SK-N-MC (cell line): ENCODE measurements at regions not wholly inside any gene's neighbourhood (a gene's known extent, or its start where the extent isn't known, plus 50 kb on each side); places are given as distances from the start of the nearest gene placed in this dataset.

Source experiments
- DNase-seq: peaks from one replicate; pipeline ENCODE4 v3.0.0-alpha.2; 2011; ENCODE audit warnings: low read depth, low spot score
- H3K27ac ChIP-seq: fragments of 200-600 bp; sonication (generic); 2 replicates; pipeline ENCODE4 v1.5.1; 2016; ENCODE audit warnings: mixed run types
- H3K36me3 ChIP-seq: fragments of 200-600 bp; sonication (generic); 2 replicates; pipeline ENCODE4 v1.6.1; 2017; ENCODE audit warnings: antibody characterized with exemption, low read length, mixed read lengths; ENCODE audit not compliant: insufficient read depth
- H3K4me3 ChIP-seq: fragments of 200-600 bp; sonication (generic); 2 replicates; pipeline ENCODE4 v1.5.1; 2016
- H3K9ac ChIP-seq: fragments of 200-600 bp; sonication (generic); 2 replicates; pipeline ENCODE4 v1.8.0; 2017; ENCODE audit warnings: mixed run types, mixed read lengths; ENCODE audit not compliant: insufficient read length
- H3K9me3 ChIP-seq: fragments of 200-600 bp; sonication (generic); 2 replicates; pipeline ENCODE4 v1.6.1; 2017; ENCODE audit warnings: low read depth, mild to moderate bottlenecking, antibody characterized with exemption, low read length, moderate library complexity, mixed read lengths
- EZH2 ChIP-seq: fragments of 200-600 bp; sonication (generic); IDR thresholded peaks from one replicate; pipeline ENCODE4 v1.6.1; 2017; ENCODE audit warnings: antibody characterized with exemption
- FOXP2 ChIP-seq: optimal IDR thresholded peaks from 2 replicates; pipeline ENCODE3; 2011; ENCODE audit warnings: mild to moderate bottlenecking, moderate library complexity; ENCODE audit not compliant: insufficient read depth; ENCODE audit errors: extremely low read length, control extremely low read depth
- POLR2AphosphoS5 ChIP-seq: IDR thresholded peaks from 2 replicates; pipeline ENCODE4 v1.6.1; 2012; ENCODE audit warnings: mild to moderate bottlenecking, low read depth, low read length, borderline replicate concordance

DNA sequence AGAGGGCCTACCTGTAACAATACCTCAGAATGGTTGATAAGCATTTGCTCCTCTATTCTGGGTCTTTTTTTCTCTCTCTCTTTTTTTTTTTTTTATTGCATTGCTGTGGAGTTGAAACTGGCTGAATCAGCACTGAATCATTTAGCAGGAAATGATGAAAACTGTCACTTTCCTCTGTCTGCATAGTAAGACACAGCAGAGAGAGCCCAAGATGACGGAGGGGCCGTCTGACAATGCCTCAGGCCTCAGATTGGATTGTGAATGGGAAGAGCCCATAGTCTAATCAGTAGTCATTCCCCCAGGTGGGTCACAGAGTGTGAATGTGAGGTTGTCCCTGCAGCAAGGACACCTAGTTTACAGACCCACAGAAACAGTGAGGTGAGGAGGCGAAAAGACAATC lies 193.2 kb upstream of the PLXNA2 start:
- no peak for DNase-seq
- no peak overlapping the region for H3K27ac ChIP-seq
- no peak overlapping the region for H3K4me3 ChIP-seq
- no peaks in the 10 kb centered on the region for H3K9me3 ChIP-seq
- H3K36me3 ChIP-seq = no peaks in the 10 kb centered on the region
- TF ChIP-seq FOXP2 (no peak), EZH2 (no peak), POLR2AphosphoS5 (no peak)
- H3K9ac ChIP-seq = no peak overlapping the region

GRCh38 chr1:208438112-208438699 lies 194.0 kb upstream of the PLXNA2 start:
- TF ChIP-seq FOXP2 (no peak), POLR2AphosphoS5 (no peak)
- H3K27ac ChIP-seq = no peak overlapping the region
- no peak overlapping the region for H3K4me3 ChIP-seq
- H3K9ac ChIP-seq = no peak overlapping the region
- H3K9me3 ChIP-seq = no peaks in the 10 kb centered on the region
- no peak for DNase-seq
- no peaks in the 10 kb centered on the region for H3K36me3 ChIP-seq

DNA sequence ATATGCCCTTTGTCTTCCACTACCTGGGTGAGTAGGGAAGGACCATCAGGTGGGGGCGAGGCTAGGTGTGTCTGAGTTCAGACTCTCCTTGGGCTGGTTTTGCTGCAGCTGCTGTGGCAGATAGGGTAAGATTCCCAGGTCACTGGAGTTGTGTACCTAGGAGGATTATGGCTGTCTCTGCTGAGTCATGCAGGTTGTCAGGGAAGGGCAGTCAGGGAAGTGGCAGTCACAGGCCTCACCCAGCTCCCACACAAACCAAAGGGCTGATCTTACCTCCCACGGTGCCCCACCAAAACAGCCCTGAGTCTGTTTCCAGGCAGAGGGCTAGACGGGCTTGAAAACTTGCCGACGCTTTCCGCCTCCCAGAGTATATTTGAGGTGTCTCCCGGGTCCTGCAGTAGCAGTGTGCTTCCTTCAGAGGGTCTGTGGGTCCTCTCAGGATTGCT lies 201.6 kb upstream of the PLXNA2 start:
- no peak overlapping the region for H3K27ac ChIP-seq
- no peaks in the 10 kb centered on the region for H3K9me3 ChIP-seq
- TF ChIP-seq EZH2 (no peak), POLR2AphosphoS5 (no peak), FOXP2 (no peak)
- no peak overlapping the region for H3K9ac ChIP-seq
- no peak overlapping the region for H3K4me3 ChIP-seq
- DNase-seq = no peak
- no peaks in the 10 kb centered on the region for H3K36me3 ChIP-seq

DNA sequence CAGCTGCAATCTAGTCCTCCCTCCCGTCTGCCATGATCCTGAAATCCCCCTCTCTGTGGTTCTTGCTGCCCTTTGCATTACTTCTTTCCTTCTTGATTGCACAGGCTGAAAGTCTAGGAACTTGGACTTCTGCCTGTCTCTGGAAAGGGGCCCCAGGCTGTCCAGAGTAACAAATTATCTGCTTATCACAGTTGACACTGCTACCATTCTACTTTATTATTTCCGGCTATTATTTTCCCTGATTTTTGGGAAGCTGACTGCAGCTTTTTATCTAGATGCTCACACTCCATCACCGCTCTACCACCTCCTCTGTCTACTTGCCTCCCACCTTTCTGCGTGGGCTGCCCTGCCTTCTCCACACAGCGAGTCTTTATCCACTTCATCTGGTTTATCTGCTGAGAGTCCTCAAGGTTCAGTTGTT lies 202.1 kb upstream of the PLXNA2 start:
- DNase-seq = no peak
- Histone ChIP-seq H3K9ac (no peak overlapping the region), H3K9me3 (no peaks in the 10 kb centered on the region), H3K36me3 (no peaks in the 10 kb centered on the region), H3K4me3 (no peak overlapping the region), H3K27ac (no peak overlapping the region)
- TF ChIP-seq POLR2AphosphoS5 (no peak), EZH2 (no peak), FOXP2 (no peak)

GRCh38 chr1:208448425-208448824 lies 204.2 kb upstream of the PLXNA2 start:
- Histone ChIP-seq H3K9me3 (no peaks in the 10 kb centered on the region), H3K9ac (no peak overlapping the region), H3K27ac (no peak overlapping the region), H3K4me3 (no peak overlapping the region), H3K36me3 (no peaks in the 10 kb centered on the region)
- no peak for DNase-seq
- TF ChIP-seq EZH2 (no peak), POLR2AphosphoS5 (no peak), FOXP2 (no peak)

- DNase-seq = no peak
- Histone ChIP-seq H3K27ac (no peak overlapping the region), H3K9me3 (no peaks in the 10 kb centered on the region), H3K4me3 (no peak overlapping the region), H3K36me3 (no peaks in the 10 kb centered on the region), H3K9ac (no peak overlapping the region)
- TF ChIP-seq FOXP2 = no peak
- TF ChIP-seq EZH2 = no peak
- no peak for TF ChIP-seq POLR2AphosphoS5
These were observed 205.8 kb upstream of the PLXNA2 start for GRCh38 chr1:208449951-208450350.

- Histone ChIP-seq H3K36me3 (no peaks in the 10 kb centered on the region), H3K9ac (no peak overlapping the region), H3K27ac (no peak overlapping the region), H3K9me3 (no peaks in the 10 kb centered on the region), H3K4me3 (no peak overlapping the region)
- no peak for DNase-seq
- TF ChIP-seq POLR2AphosphoS5 (no peak), EZH2 (no peak), FOXP2 (no peak)
These were observed 206.8 kb upstream of the PLXNA2 start for GRCh38 chr1:208450958-208451357.

- Histone ChIP-seq H3K4me3 (no peak overlapping the region), H3K9ac (no peak overlapping the region), H3K9me3 (no peaks in the 10 kb centered on the region), H3K36me3 (no peaks in the 10 kb centered on the region), H3K27ac (no peak overlapping the region)
- TF ChIP-seq POLR2AphosphoS5 (no peak), EZH2 (no peak), FOXP2 (no peak)
- no peak for DNase-seq
These were observed 211.6 kb upstream of the PLXNA2 start for GRCh38 chr1:208455821-208456220.

DNA sequence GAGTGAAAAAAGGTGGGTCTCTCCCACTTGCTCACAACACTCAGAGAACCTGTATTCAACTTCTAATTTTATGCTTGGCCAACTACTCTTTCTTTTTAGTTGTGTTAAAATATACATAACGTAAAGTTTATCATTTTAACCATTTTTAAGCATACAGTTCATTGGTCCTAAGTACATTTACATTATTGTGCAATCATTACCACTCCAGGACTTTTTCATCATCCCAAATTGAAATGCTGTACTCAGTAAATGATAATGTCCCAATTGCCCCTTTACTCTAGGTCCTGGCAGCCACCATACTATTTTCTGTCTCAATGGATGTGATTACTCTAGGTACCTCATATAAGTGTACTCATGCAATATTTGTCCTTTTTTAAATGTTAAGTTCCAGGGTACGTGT lies 212.3 kb upstream of the PLXNA2 start:
- no peak for DNase-seq
- Histone ChIP-seq H3K27ac (no peak overlapping the region), H3K9ac (no peak overlapping the region), H3K4me3 (no peak overlapping the region), H3K9me3 (no peaks in the 10 kb centered on the region), H3K36me3 (no peaks in the 10 kb centered on the region)
- no peak for TF ChIP-seq POLR2AphosphoS5
- TF ChIP-seq EZH2 = no peak
- TF ChIP-seq FOXP2 = no peak
